ENCODE measurements at regions not wholly inside any gene's neighbourhood (a gene's known extent, or its start where the extent isn't known, plus 50 kb on each side); places are given as distances from the start of the nearest gene placed in this dataset.

GRCh38 chr4:123545667-123546572 lies 149.3 kb downstream of the SPRY1 start:
- intact Hi-C loops (cut with DNase I): no loop called here
- no peak for TF ChIP-seq CTCF (IDR thresholded peaks at IDR 0.05; ENCODE audit: borderline replicate concordance, extremely low read depth, insufficient read depth)
- DNase-seq (peak in 3 of 5 donors; percentile 55 to 89 (median 83)), FAIRE-seq (peak; percentile 55)
- H3K9ac ChIP-seq (ENCODE audit: low read length in 3 of 3): no peak overlapping the region
- peak overlapping the region; percentile 60 to 90 for H3K27ac ChIP-seq (ENCODE audit: low read depth in 2 of 2, low read length in 2 of 2)
- no peaks in the 10 kb centered on the region for H3K9me3 ChIP-seq (ENCODE audit: control insufficient read depth in 2 of 3, insufficient read depth in 1 of 3, low read length in 3 of 3)
- H3K27me3 ChIP-seq (ENCODE audit: control insufficient read depth, insufficient read depth, low read length): no peaks in the 10 kb centered on the region
- peaks cover 5 to 12% (median 8%) of the 10 kb centered on the region in 3 donors for H3K4me1 ChIP-seq (ENCODE audit: control insufficient read depth in 2 of 3, insufficient read depth in 2 of 3, low read depth in 1 of 3, low read length in 3 of 3)
- H3K36me3 ChIP-seq (ENCODE audit: control insufficient read depth in 2 of 3, insufficient read depth in 3 of 3, low read length in 3 of 3): no peaks in the 10 kb centered on the region
- H3K4me3 ChIP-seq (ENCODE audit: low read length in 3 of 3): peak overlapping the region in 2 of 3 donors; percentile 33 to 40

- no peak for TF ChIP-seq CTCF (IDR thresholded peaks at IDR 0.05; ENCODE audit: borderline replicate concordance, extremely low read depth, insufficient read depth)
- FAIRE-seq (no peak), DNase-seq (peak in 2 of 5 donors; percentile 29 to 76)
- Histone ChIP-seq H3K27ac (ENCODE audit: low read depth in 2 of 2, low read length in 2 of 2) (peak overlapping the region; percentile 47 to 90), H3K9me3 (ENCODE audit: control insufficient read depth in 2 of 3, insufficient read depth in 1 of 3, low read length in 3 of 3) (no peaks in the 10 kb centered on the region), H3K36me3 (ENCODE audit: control insufficient read depth in 2 of 3, insufficient read depth in 3 of 3, low read length in 3 of 3) (no peaks in the 10 kb centered on the region), H3K4me1 (ENCODE audit: control insufficient read depth in 2 of 3, insufficient read depth in 2 of 3, low read depth in 1 of 3, low read length in 3 of 3) (peaks cover 5 to 12% (median 8%) of the 10 kb centered on the region in 3 donors), H3K9ac (ENCODE audit: low read length in 3 of 3) (no peak overlapping the region), H3K27me3 (ENCODE audit: control insufficient read depth, insufficient read depth, low read length) (no peaks in the 10 kb centered on the region), H3K4me3 (ENCODE audit: low read length in 3 of 3) (peak overlapping the region in 2 of 3 donors; percentile 33 to 40)
- intact Hi-C loops (cut with DNase I): no loop called here
Observed at GRCh38 chr4:123546573-123547060, 150.0 kb downstream of the SPRY1 start.

- H3K4me3 ChIP-seq (ENCODE audit: low read length in 3 of 3): peak overlapping the region; percentile 0 to 36 (median 7)
- FAIRE-seq: no peak
- H3K27me3 ChIP-seq (ENCODE audit: control insufficient read depth, insufficient read depth, low read length): no peaks in the 10 kb centered on the region
- peak overlapping the region; percentile 47 to 90 for H3K27ac ChIP-seq (ENCODE audit: low read depth in 2 of 2, low read length in 2 of 2)
- H3K9ac ChIP-seq (ENCODE audit: low read length in 3 of 3): peak overlapping the region in 2 of 3 donors; percentile 16 to 17
- intact Hi-C loops (cut with DNase I): no loop called here
- peaks cover 5 to 12% (median 8%) of the 10 kb centered on the region in 3 donors for H3K4me1 ChIP-seq (ENCODE audit: control insufficient read depth in 2 of 3, insufficient read depth in 2 of 3, low read depth in 1 of 3, low read length in 3 of 3)
- no peaks in the 10 kb centered on the region for H3K9me3 ChIP-seq (ENCODE audit: control insufficient read depth in 2 of 3, insufficient read depth in 1 of 3, low read length in 3 of 3)
- peak; percentile 88 to 93 (median 90) for DNase-seq
- TF ChIP-seq CTCF (IDR thresholded peaks at IDR 0.05; ENCODE audit: borderline replicate concordance, extremely low read depth, insufficient read depth): no peak
- no peaks in the 10 kb centered on the region for H3K36me3 ChIP-seq (ENCODE audit: control insufficient read depth in 2 of 3, insufficient read depth in 3 of 3, low read length in 3 of 3)
Observed at GRCh38 chr4:123547216-123548165, 150.9 kb downstream of the SPRY1 start.
